GM23338 (cell line): ENCODE measurements at regions not wholly inside any gene's neighbourhood (a gene's known extent, or its start where the extent isn't known, plus 50 kb on each side); places are given as distances from the start of the nearest gene placed in this dataset.

Experiments used
- ATAC-seq: fragments of 200-7000 bp; cut with Tn5 transposase; 3 replicates; pipeline ENCODE4 v1.9.1; 2020
- DNase-seq: peaks from one replicate; pipeline ENCODE4 v3.0.0-alpha.2; 2015; ENCODE audit warnings: low spot score
- H2AFZ ChIP-seq: fragments of 200-600 bp; sonication (generic); 2 replicates; pipeline ENCODE4 v1.8.0; 2016; ENCODE audit warnings: antibody characterized with exemption, mild to moderate bottlenecking, moderate library complexity
- H3F3A ChIP-seq: fragments of 200-600 bp; sonication (generic); replicated peaks from 2 replicates; pipeline ENCODE4 v1.8.0; 2017; ENCODE audit warnings: antibody characterized with exemption, mixed run types, low read depth
- H3K27ac ChIP-seq: fragments of 200-600 bp; sonication (generic); 2 replicates; pipeline ENCODE4 v1.6.1; 2016; ENCODE audit warnings: low read depth
- H3K27me3 ChIP-seq: fragments of 200-600 bp; sonication (generic); 2 replicates; pipeline ENCODE4 v1.8.0; 2016; ENCODE audit warnings: mild to moderate bottlenecking, mixed run types, moderate library complexity; ENCODE audit not compliant: insufficient read depth
- H3K36me3 ChIP-seq: fragments of 200-600 bp; sonication (generic); 2 replicates; pipeline ENCODE4 v1.8.0; 2016; ENCODE audit warnings: mild to moderate bottlenecking; ENCODE audit not compliant: insufficient read depth
- H3K4me1 ChIP-seq: fragments of 200-600 bp; sonication (generic); 2 replicates; pipeline ENCODE4 v1.8.0; 2016; ENCODE audit warnings: mild to moderate bottlenecking, moderate library complexity; ENCODE audit not compliant: insufficient read depth
- H3K4me2 ChIP-seq: fragments of 200-600 bp; sonication (generic); 2 replicates; pipeline ENCODE4 v1.7.1; 2017; ENCODE audit warnings: mixed run types
- H3K4me3 ChIP-seq: fragments of 200-600 bp; sonication (generic); 2 replicates; pipeline ENCODE4 v1.6.1; 2016; ENCODE audit warnings: mixed run types
- H3K79me2 ChIP-seq: fragments of 200-600 bp; sonication (generic); replicated peaks from 2 replicates; pipeline ENCODE4 v1.8.0; 2017; ENCODE audit warnings: mild to moderate bottlenecking; ENCODE audit not compliant: insufficient read depth
- H3K9me2 ChIP-seq: fragments of 200-600 bp; sonication (generic); 2 replicates; pipeline ENCODE4 v1.8.0; 2017; ENCODE audit not compliant: insufficient read depth
- H4K20me1 ChIP-seq: fragments of 200-600 bp; sonication (generic); replicated peaks from 2 replicates; pipeline ENCODE4 v1.8.0; 2017; ENCODE audit warnings: mild to moderate bottlenecking; ENCODE audit not compliant: insufficient read depth
- H3K27ac Mint-ChIP-seq: 2 replicates; pipeline ENCODE4 v1.8.0; 2020; ENCODE audit warnings: inconsistent platforms, mild to moderate bottlenecking, moderate library complexity, mixed read lengths
- H3K27me3 Mint-ChIP-seq: 3 replicates; pipeline ENCODE4 v1.8.0; 2022; ENCODE audit warnings: low read depth, mild to moderate bottlenecking, moderate library complexity, mixed read lengths, inconsistent platforms; ENCODE audit not compliant: insufficient read depth, poor library complexity
- H3K36me3 Mint-ChIP-seq: 3 replicates; pipeline ENCODE4 v1.8.0; 2021; ENCODE audit warnings: low read depth, mild to moderate bottlenecking, inconsistent platforms, moderate library complexity, mixed read lengths
- H3K4me1 Mint-ChIP-seq: 3 replicates; pipeline ENCODE4 v1.8.0; 2020; ENCODE audit warnings: mild to moderate bottlenecking, inconsistent platforms, mixed read lengths
- H3K4me3 Mint-ChIP-seq: 3 replicates; pipeline ENCODE4 v1.8.0; 2021; ENCODE audit warnings: moderate library complexity, mild to moderate bottlenecking, inconsistent platforms, mixed read lengths
- H3K9me3 Mint-ChIP-seq: 3 replicates; pipeline ENCODE4 v1.8.0; 2020; ENCODE audit warnings: moderate library complexity, mild to moderate bottlenecking, inconsistent platforms, mixed read lengths
- CREB1 ChIP-seq: fragments of 250-450 bp; sonication (Bioruptor Pico); IDR thresholded peaks from 2 replicates; pipeline ENCODE4 v1.5.0; 2020; ENCODE audit warnings: low read depth, mild to moderate bottlenecking, moderate library complexity
- EZH2phosphoT487 ChIP-seq: fragments of 200-600 bp; sonication (generic); IDR thresholded peaks from one replicate; pipeline ENCODE4 v1.8.1; 2018; ENCODE audit warnings: antibody characterized with exemption; ENCODE audit not compliant: unreplicated experiment
- JUNB ChIP-seq: IDR thresholded peaks from one replicate; pipeline ENCODE4 v1.6.1; 2016; ENCODE audit warnings: antibody characterized with exemption; ENCODE audit not compliant: unreplicated experiment
- NANOG ChIP-seq: IDR thresholded peaks from 2 replicates; pipeline ENCODE4 v1.6.1; 2016; ENCODE audit warnings: antibody characterized with exemption, borderline replicate concordance
- POLR2AphosphoS5 ChIP-seq: IDR thresholded peaks from 2 replicates; pipeline ENCODE4 v1.6.1; 2016; ENCODE audit warnings: antibody characterized with exemption, low read depth
- TF ChIP-seq, protein P1 (sequence below): IDR thresholded peaks from 2 replicates; pipeline ENCODE4 v1.6.1; 2016; ENCODE audit warnings: antibody characterized with exemption
- TF ChIP-seq, protein P2 (sequence below): fragments of 250-450 bp; sonication (Bioruptor Pico); IDR thresholded peaks from 2 replicates; pipeline ENCODE4 v1.5.0; 2020; ENCODE audit warnings: mild to moderate bottlenecking, moderate library complexity

DNA sequence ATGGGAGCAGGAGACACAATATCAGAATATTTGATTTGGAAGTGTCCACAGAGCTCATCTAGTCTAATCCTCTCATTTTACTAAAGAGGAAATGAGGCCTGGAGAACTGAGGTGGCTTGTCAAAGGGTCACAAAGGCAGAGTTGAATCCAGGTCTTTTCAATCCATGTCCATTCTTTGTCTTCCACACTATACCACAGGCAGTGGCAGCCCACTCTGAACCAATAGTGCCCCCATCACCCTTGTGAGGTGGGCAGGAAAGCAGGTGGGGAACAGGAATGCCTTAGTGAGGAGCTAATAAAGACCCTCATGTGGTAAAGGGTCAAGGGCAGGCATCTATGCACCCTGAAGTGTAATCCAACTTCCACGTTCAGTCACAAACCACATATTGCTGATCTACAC lies 134.8 kb upstream of the EGLN3 start:
- H3F3A ChIP-seq, result no peaks in the 10 kb centered on the region
- H3K4me1 ChIP-seq, result peaks cover 9% of the 10 kb centered on the region; the same call in 1 of the 2 replicates
- Mint-ChIP-seq H3K27me3 (peaks cover 4% of the 10 kb centered on the region), H3K4me3 (no peak overlapping the region), H3K36me3 (no peaks in the 10 kb centered on the region), H3K9me3 (no peaks in the 10 kb centered on the region; the same call in 2 of the 3 replicates), H3K27ac (no peak overlapping the region), H3K4me1 (peaks cover 5% of the 10 kb centered on the region; the same call in 2 of the 3 replicates)
- no peak overlapping the region for H2AFZ ChIP-seq
- no peak overlapping the region for H3K4me3 ChIP-seq
- H3K36me3 ChIP-seq, result no peaks in the 10 kb centered on the region
- DNase-seq (no peak), ATAC-seq (no peak)
- TF ChIP-seq JUNB, result no peak
- no peak for TF ChIP-seq CREB1 (CRISPR knock-in tag)
- no peak for TF ChIP-seq EZH2phosphoT487
- TF ChIP-seq, protein P1, sequence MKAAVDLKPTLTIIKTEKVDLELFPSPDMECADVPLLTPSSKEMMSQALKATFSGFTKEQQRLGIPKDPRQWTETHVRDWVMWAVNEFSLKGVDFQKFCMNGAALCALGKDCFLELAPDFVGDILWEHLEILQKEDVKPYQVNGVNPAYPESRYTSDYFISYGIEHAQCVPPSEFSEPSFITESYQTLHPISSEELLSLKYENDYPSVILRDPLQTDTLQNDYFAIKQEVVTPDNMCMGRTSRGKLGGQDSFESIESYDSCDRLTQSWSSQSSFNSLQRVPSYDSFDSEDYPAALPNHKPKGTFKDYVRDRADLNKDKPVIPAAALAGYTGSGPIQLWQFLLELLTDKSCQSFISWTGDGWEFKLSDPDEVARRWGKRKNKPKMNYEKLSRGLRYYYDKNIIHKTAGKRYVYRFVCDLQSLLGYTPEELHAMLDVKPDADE, result no peak
- TF ChIP-seq, protein P2, sequence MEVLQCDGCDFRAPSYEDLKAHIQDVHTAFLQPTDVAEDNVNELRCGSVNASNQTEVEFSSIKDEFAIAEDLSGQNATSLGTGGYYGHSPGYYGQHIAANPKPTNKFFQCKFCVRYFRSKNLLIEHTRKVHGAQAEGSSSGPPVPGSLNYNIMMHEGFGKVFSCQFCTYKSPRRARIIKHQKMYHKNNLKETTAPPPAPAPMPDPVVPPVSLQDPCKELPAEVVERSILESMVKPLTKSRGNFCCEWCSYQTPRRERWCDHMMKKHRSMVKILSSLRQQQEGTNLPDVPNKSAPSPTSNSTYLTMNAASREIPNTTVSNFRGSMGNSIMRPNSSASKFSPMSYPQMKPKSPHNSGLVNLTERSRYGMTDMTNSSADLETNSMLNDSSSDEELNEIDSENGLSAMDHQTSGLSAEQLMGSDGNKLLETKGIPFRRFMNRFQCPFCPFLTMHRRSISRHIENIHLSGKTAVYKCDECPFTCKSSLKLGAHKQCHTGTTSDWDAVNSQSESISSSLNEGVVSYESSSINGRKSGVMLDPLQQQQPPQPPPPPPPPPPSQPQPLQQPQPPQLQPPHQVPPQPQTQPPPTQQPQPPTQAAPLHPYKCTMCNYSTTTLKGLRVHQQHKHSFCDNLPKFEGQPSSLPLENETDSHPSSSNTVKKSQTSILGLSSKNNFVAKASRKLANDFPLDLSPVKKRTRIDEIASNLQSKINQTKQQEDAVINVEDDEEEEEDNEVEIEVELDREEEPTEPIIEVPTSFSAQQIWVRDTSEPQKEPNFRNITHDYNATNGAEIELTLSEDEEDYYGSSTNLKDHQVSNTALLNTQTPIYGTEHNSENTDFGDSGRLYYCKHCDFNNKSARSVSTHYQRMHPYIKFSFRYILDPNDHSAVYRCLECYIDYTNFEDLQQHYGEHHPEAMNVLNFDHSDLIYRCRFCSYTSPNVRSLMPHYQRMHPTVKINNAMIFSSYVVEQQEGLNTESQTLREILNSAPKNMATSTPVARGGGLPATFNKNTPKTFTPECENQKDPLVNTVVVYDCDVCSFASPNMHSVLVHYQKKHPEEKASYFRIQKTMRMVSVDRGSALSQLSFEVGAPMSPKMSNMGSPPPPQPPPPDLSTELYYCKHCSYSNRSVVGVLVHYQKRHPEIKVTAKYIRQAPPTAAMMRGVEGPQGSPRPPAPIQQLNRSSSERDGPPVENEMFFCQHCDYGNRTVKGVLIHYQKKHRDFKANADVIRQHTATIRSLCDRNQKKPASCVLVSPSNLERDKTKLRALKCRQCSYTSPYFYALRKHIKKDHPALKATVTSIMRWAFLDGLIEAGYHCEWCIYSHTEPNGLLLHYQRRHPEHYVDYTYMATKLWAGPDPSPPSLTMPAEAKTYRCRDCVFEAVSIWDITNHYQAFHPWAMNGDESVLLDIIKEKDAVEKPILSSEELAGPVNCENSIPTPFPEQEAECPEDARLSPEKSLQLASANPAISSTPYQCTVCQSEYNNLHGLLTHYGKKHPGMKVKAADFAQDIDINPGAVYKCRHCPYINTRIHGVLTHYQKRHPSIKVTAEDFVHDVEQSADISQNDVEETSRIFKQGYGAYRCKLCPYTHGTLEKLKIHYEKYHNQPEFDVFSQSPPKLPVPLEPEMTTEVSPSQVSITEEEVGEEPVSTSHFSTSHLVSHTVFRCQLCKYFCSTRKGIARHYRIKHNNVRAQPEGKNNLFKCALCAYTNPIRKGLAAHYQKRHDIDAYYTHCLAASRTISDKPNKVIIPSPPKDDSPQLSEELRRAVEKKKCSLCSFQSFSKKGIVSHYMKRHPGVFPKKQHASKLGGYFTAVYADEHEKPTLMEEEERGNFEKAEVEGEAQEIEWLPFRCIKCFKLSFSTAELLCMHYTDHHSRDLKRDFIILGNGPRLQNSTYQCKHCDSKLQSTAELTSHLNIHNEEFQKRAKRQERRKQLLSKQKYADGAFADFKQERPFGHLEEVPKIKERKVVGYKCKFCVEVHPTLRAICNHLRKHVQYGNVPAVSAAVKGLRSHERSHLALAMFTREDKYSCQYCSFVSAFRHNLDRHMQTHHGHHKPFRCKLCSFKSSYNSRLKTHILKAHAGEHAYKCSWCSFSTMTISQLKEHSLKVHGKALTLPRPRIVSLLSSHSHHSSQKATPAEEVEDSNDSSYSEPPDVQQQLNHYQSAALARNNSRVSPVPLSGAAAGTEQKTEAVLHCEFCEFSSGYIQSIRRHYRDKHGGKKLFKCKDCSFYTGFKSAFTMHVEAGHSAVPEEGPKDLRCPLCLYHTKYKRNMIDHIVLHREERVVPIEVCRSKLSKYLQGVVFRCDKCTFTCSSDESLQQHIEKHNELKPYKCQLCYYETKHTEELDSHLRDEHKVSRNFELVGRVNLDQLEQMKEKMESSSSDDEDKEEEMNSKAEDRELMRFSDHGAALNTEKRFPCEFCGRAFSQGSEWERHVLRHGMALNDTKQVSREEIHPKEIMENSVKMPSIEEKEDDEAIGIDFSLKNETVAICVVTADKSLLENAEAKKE (CRISPR knock-in tag), result no peak
- TF ChIP-seq NANOG, result no peak
- no peak for TF ChIP-seq POLR2AphosphoS5
- H3K4me2 ChIP-seq, result no peak overlapping the region
- no peaks in the 10 kb centered on the region for H3K27me3 ChIP-seq
- no peaks in the 10 kb centered on the region for H3K79me2 ChIP-seq
- no peaks in the 10 kb centered on the region for H4K20me1 ChIP-seq
- 0 out of 2 replicates have a peak, but pooled peaks cover 6% of the 10 kb centered on the region for H3K9me2 ChIP-seq
- no peak overlapping the region for H3K27ac ChIP-seq
